HG03571 (cell line): ENCODE measurements at regions not wholly inside any gene's neighbourhood (a gene's known extent, or its start where the extent isn't known, plus 50 kb on each side); places are given as distances from the start of the nearest gene placed in this dataset.
"Not testable (repeated sequence)": the region's sequence is repeated elsewhere in the genome, so short reads cannot be mapped to it uniquely, and the experiment has no call there.

Experiments used
- ATAC-seq: cut with Tn5 transposase; IDR thresholded peaks from one replicate; pipeline ENCODE4 v1.9.1; 2021; ENCODE audit not compliant: unreplicated experiment

- ATAC-seq = no peak
Measured at GRCh38 chr18:27585602-27586173, 400.6 kb upstream of the CHST9 start.

GRCh38 chr18:27583466-27583865, 398.4 kb upstream of the CHST9 start:
- no peak for ATAC-seq

- ATAC-seq = no peak
Measured at GRCh38 chr18:27582760-27583412, 397.8 kb upstream of the CHST9 start.

- ATAC-seq = no peak
Measured at GRCh38 chr18:27581296-27581904, 396.3 kb upstream of the CHST9 start.

- ATAC-seq = no peak
Measured at GRCh38 chr18:27579364-27579763, 394.3 kb upstream of the CHST9 start.

GRCh38 chr18:27577752-27578151, 392.6 kb upstream of the CHST9 start:
- no peak for ATAC-seq

GRCh38 chr18:27577265-27577664, 392.2 kb upstream of the CHST9 start:
- ATAC-seq = no peak

GRCh38 chr18:27567434-27567833, 382.3 kb upstream of the CHST9 start:
- ATAC-seq = no peak

- ATAC-seq = no peak
Measured at GRCh38 chr18:27564066-27564465, 379.0 kb upstream of the CHST9 start.

GRCh38 chr18:27558388-27559155, 373.5 kb upstream of the CHST9 start:
- no peak for ATAC-seq

- ATAC-seq = no peak
Measured at GRCh38 chr18:27556741-27557140, 371.6 kb upstream of the CHST9 start.

- ATAC-seq = no peak
Measured at GRCh38 chr18:27549335-27550039, 364.4 kb upstream of the CHST9 start.

GRCh38 chr18:27546991-27547390, 361.9 kb upstream of the CHST9 start:
- ATAC-seq = no peak

GRCh38 chr18:27544206-27544605, 359.1 kb upstream of the CHST9 start:
- ATAC-seq = no peak

- ATAC-seq = no peak
Measured at GRCh38 chr18:27541293-27541692, 356.2 kb upstream of the CHST9 start.

- no peak for ATAC-seq
Measured at GRCh38 chr18:27540111-27540510, 355.0 kb upstream of the CHST9 start.

- no peak for ATAC-seq
Measured at GRCh38 chr18:27528925-27529521, 343.9 kb upstream of the CHST9 start.

GRCh38 chr18:27527856-27528255, 342.7 kb upstream of the CHST9 start:
- no peak for ATAC-seq

- ATAC-seq = no peak
Measured at GRCh38 chr18:27520401-27520800, 335.3 kb upstream of the CHST9 start.

- ATAC-seq = not testable (repeated sequence)
Measured at GRCh38 chr18:27510036-27510633, 325.0 kb upstream of the CHST9 start.
